Fibroblast of skin of left quadriceps (primary cell): ENCODE measurements at regions not wholly inside any gene's neighbourhood (a gene's known extent, or its start where the extent isn't known, plus 50 kb on each side); places are given as distances from the start of the nearest gene placed in this dataset.
"Not testable (repeated sequence)": the region's sequence is repeated elsewhere in the genome, so short reads cannot be mapped to it uniquely, and the experiment has no call there.

Experiments
- DNase-seq, 2 experiments: peaks; one replicate each; pipeline ENCODE4 v3.0.0-alpha.2; 2013; ENCODE audit warnings: low read depth in 2 of 2

DNA sequence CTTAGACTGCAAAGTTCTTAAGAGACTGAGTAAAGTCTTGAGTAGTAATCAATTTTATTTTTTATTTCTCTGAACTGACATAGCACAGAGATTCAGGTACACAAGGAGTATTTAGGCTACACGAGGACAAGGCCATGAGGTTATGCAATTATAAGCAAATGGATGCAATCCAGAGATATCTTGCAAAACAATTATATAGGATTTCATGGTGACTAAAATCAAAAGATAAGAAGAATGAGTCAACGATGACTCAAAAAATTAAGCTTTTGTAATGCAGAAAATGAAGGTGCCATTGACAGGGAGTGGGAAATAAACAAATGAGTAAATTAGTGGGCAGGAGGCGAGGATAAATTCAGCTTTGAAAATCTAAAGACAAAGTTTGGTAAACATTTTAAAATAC is 66.7 kb upstream of the MYO3A start:
- no peak for DNase-seq

DNA sequence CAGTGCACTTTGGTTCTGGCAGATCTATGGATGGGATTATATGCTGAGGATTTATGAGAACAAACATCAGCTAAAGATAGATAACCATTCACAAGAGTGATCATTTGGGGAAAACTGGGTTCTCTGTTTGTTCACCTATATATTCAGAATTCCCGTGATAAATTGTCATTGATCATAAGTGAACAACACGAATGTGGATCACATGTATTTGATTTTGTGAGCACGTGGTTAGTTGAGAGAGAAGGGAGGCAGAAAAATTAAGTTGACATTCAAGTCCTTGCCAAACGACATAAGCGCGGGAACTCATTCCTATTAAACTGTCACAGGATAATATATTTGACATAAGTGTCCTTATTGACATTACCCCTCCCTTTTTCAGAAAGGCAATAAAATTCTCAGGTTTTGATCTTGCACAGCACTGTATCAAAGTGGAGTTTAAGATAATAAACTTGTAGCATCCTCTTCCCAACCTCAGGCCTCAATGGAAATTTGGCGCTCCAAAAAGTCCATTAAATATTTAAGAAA is 64.9 kb upstream of the MYO3A start:
- DNase-seq, result no peak

DNA sequence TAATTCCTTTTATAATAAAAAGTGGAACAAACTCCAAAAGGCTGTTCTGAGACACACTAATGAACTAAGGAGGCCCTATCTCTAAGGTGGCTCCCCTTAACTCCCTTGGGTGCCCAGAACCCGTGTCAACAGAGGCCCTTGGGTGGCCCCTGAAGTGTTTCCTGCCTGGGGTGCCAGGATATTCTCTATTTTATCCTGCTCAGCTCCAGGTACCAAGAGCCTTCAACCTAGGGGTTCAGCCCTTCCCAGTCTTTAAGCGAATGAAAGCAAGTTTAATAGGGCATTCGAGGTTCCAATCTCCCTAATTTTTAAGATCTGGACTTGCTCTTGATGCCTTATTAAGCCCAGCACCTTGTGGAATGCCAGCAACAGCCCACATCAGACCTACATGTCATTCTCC is 64.4 kb upstream of the MYO3A start:
- no peak for DNase-seq

DNA sequence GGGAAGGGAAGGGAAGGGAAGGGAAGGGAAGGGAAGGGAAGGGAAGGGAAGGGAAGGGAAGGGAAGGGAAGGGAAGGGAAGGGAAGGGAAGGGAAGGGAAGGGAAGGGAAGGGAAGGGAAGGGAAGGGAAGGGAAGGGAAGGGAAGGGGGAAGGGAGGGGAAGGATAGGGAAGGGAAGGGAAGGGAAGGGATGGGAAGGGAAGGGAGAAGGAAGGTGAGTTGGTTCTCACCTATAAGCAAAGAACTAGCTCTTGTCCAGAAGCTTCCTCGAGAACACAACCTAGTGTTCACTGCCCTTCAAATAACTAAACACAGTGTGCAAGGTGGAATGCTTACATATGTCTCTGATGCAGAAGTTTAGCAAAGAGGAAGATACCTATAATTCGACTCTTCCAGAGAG is 59.6 kb upstream of the MYO3A start:
- not testable (repeated sequence) for DNase-seq

DNA sequence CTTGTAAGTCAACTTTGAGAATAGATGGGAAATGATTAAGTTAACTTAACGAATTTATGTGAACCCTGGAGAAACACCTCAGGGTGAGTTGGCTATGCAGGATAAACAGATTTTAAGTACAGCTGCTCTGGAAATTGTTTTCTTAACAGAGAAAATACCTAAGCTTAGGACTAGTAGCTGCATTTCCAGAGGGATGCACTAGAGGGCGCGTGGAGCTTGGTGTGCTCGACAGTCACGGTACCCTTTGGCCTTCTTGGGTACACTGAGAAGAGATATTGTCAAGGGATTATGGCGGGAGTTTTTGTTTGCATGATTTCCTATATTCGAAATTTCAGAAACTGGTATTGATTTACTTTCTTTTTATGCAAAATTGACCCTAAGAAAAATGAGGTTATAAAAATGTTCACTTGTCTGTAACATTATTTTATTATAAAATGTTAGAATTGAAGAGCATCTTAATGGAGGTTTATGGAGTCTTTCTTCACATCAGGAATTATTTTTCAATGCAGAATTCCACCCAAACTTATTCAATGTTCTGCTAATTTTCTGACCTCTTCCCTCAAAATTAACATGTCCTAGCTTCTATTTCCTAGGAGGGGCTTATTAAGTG is 58.4 kb upstream of the MYO3A start:
- DNase-seq, result peak; percentile 21 to 24

DNA sequence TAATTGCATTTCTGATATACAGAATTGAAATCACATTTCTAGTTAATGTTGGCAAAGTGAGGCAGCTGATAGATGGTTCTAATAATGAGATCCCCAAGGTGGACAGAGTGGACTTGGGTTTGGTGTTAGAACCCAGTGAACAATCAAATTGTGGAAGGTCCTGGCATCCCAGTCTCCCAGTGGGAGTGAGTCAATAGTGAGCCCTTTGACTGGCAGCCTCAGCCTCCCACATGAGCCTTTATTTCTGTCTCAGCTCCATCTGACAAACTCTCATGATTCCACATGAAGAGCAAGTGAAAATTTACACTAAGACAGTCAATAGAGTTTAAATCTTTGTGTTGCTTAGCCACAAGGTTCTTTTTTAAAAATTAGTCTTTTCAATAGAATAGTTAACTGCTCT is 56.7 kb upstream of the MYO3A start:
- no peak for DNase-seq
